ENCODE measurements at regions not wholly inside any gene's neighbourhood (a gene's known extent, or its start where the extent isn't known, plus 50 kb on each side); places are given as distances from the start of the nearest gene placed in this dataset.

DNA sequence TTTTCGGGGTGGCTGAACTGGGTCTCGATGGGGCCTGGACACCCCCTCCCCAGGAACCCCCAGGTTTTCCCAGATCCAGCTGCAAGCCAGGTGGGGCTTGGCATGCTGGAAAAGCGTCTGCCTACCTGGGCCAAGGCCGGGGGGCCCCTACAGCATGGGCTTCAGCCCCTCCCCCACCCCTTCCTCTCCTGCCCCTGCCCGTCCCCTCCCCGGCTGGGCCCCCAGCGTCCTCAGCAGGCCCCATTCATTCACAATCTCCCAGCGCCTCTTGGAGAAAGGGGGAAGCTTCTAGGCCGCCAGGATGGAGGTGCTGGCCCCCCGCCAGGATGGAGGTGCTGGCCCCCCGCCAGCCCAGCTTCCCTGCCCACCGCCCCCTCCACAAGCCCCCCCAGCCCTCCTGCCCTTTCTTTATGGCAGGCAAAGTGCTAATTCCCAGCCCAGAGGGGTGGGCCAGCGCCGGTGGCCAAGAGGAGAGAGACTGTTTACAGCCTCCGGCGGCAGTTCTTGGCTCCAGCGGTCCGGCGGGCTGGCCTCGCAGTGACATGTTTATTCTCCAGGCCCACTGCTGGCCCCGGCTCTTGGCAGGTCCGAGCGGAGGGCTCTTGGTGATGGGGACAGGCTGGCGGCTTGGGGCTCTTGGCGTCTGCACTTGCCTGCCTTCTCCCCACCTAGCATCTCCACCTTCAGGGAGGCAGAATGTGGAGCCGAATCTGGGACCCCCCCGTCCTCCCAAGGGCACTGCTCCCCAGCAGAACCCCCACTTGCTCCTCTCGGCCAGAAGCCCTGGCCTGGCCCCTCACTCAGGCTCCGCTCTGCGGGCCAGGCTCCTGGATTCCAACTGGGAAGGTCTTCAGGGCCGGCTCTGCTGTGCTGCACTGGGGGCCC lies 94.4 kb upstream of the CIBAR2 start:
- peak overlapping the region; percentile 30 for H3K56ac ChIP-seq (ENCODE audit: low read length)
- H2BK5ac ChIP-seq (ENCODE audit: low read length): no peak overlapping the region
- H3K23ac ChIP-seq (ENCODE audit: low read length): no peak overlapping the region
- H3K9ac ChIP-seq (ENCODE audit: low read length): peak overlapping the region; percentile 1
- no peak overlapping the region for H2BK15ac ChIP-seq (replicated peaks; ENCODE audit: low read depth)
- no peak overlapping the region for H3K27ac ChIP-seq (ENCODE audit: low read depth, low read length)
- peak overlapping the region; percentile 30 for H3K18ac ChIP-seq (ENCODE audit: low read length)
- peaks cover 9% of the 10 kb centered on the region for H3K4me1 ChIP-seq (ENCODE audit: control insufficient read depth, low read depth, low read length)
- no peak overlapping the region for H4K8ac ChIP-seq (ENCODE audit: low read depth, low read length)
- no CpG with 5 or more reads among the region's 31 CpGs for WGBS (ENCODE audit: extremely low coverage, insufficient coverage, low lambda C conversion rate)
- peak overlapping the region; percentile 24 for H3K4ac ChIP-seq (ENCODE audit: low read depth, low read length)
- no peaks in the 10 kb centered on the region for H3K27me3 ChIP-seq (ENCODE audit: insufficient read depth, low read length, poor library complexity)
- H3K79me2 ChIP-seq (ENCODE audit: control insufficient read depth, insufficient read depth, low read length): peaks cover 5% of the 10 kb centered on the region
- no peak overlapping the region for H2AK5ac ChIP-seq (ENCODE audit: low read length)
- no peak overlapping the region for H4K5ac ChIP-seq (ENCODE audit: low read length)
- no peak overlapping the region for H3K4me3 ChIP-seq (ENCODE audit: low read length)
- H2BK120ac ChIP-seq (ENCODE audit: low read depth, low read length): no peak overlapping the region
- no peaks in the 10 kb centered on the region for H3K36me3 ChIP-seq (ENCODE audit: control insufficient read depth, insufficient read depth, low read length)
- no peak overlapping the region for H3K4me2 ChIP-seq (ENCODE audit: low read length)
- DNase-seq: no peak
- peaks cover 17% of the 10 kb centered on the region for H3K79me1 ChIP-seq (ENCODE audit: low read length)

DNA sequence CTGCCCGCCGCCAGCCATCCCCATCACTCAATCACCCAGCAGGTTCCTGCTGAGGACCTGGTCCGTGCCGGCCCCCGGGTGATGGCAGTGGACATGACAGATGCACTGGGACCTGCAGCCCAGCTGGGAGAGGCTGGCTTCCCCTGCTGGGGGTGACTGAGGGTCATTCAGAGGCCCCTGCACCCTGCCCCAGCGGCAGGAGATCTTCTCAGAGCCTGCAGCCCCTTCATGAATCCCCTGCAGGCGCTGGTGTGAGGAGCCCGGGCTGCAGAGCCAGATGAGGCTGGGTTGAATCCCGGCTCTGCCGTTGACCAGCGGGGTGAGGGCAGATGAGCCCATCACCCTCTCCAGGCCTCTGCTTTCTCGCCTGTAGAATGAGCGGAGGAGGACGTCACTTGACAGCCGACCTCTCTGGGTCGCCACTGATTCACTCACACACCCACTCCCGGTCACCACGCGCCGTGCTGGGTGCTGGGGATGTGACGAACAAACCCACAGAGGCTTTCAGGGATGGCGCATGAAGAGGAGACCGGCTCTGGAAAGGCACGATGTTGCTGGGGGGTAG lies 95.2 kb upstream of the CIBAR2 start:
- H3K18ac ChIP-seq (ENCODE audit: low read length): no peak overlapping the region
- H2BK5ac ChIP-seq (ENCODE audit: low read length): no peak overlapping the region
- H2BK120ac ChIP-seq (ENCODE audit: low read depth, low read length): no peak overlapping the region
- peak overlapping the region; percentile 32 for H3K56ac ChIP-seq (ENCODE audit: low read length)
- H2AK5ac ChIP-seq (ENCODE audit: low read length): no peak overlapping the region
- no peak overlapping the region for H3K4me2 ChIP-seq (ENCODE audit: low read length)
- DNase-seq: no peak
- no peak overlapping the region for H3K23ac ChIP-seq (ENCODE audit: low read length)
- H4K5ac ChIP-seq (ENCODE audit: low read length): no peak overlapping the region
- H3K4me1 ChIP-seq (ENCODE audit: control insufficient read depth, low read depth, low read length): peaks cover 7% of the 10 kb centered on the region
- no peaks in the 10 kb centered on the region for H3K27me3 ChIP-seq (ENCODE audit: insufficient read depth, low read length, poor library complexity)
- WGBS (ENCODE audit: extremely low coverage, insufficient coverage, low lambda C conversion rate): no CpG with 5 or more reads among the region's 24 CpGs
- no peaks in the 10 kb centered on the region for H3K36me3 ChIP-seq (ENCODE audit: control insufficient read depth, insufficient read depth, low read length)
- no peak overlapping the region for H4K8ac ChIP-seq (ENCODE audit: low read depth, low read length)
- peaks cover 5% of the 10 kb centered on the region for H3K79me2 ChIP-seq (ENCODE audit: control insufficient read depth, insufficient read depth, low read length)
- H3K9ac ChIP-seq (ENCODE audit: low read length): no peak overlapping the region
- H3K79me1 ChIP-seq (ENCODE audit: low read length): peaks cover 17% of the 10 kb centered on the region
- no peak overlapping the region for H3K4me3 ChIP-seq (ENCODE audit: low read length)
- no peak overlapping the region for H3K27ac ChIP-seq (ENCODE audit: low read depth, low read length)
- peak overlapping the region; percentile 24 for H3K4ac ChIP-seq (ENCODE audit: low read depth, low read length)
- no peak overlapping the region for H2BK15ac ChIP-seq (replicated peaks; ENCODE audit: low read depth)

DNA sequence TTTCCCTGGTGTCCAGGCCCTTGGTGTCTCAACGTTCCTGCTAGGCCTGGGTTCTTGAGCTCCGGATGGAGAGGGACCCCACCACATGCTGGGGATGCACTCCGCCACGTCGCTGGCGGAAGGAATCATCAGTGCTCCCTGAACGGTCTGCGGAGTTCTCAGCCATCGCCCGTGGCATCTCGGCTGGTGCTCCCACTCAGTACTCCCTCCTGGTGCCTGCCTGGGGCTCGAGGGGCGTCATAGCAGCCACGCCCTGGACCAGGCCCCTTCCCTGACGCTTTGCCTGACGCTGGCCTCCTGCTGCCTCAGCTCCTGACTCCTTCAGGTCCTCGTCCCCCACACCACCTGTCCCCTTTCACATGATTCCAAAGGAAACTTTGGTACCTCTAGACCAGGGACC lies 95.9 kb upstream of the CIBAR2 start:
- no peak overlapping the region for H3K23ac ChIP-seq (ENCODE audit: low read length)
- no peak overlapping the region for H3K4ac ChIP-seq (ENCODE audit: low read depth, low read length)
- peaks cover 19% of the 10 kb centered on the region for H3K79me1 ChIP-seq (ENCODE audit: low read length)
- no peak overlapping the region for H3K18ac ChIP-seq (ENCODE audit: low read length)
- no peak overlapping the region for H4K5ac ChIP-seq (ENCODE audit: low read length)
- H3K27ac ChIP-seq (ENCODE audit: low read depth, low read length): no peak overlapping the region
- no peak overlapping the region for H2BK5ac ChIP-seq (ENCODE audit: low read length)
- peaks cover 4% of the 10 kb centered on the region for H3K79me2 ChIP-seq (ENCODE audit: control insufficient read depth, insufficient read depth, low read length)
- no peak overlapping the region for H3K9ac ChIP-seq (ENCODE audit: low read length)
- no peaks in the 10 kb centered on the region for H3K27me3 ChIP-seq (ENCODE audit: insufficient read depth, low read length, poor library complexity)
- DNase-seq: no peak
- no peak overlapping the region for H3K4me3 ChIP-seq (ENCODE audit: low read length)
- no CpG with 5 or more reads among the region's 17 CpGs for WGBS (ENCODE audit: extremely low coverage, insufficient coverage, low lambda C conversion rate)
- no peak overlapping the region for H3K4me2 ChIP-seq (ENCODE audit: low read length)
- H2BK15ac ChIP-seq (replicated peaks; ENCODE audit: low read depth): no peak overlapping the region
- no peak overlapping the region for H4K8ac ChIP-seq (ENCODE audit: low read depth, low read length)
- peak overlapping the region; percentile 45 for H2AK5ac ChIP-seq (ENCODE audit: low read length)
- no peak overlapping the region for H2BK120ac ChIP-seq (ENCODE audit: low read depth, low read length)
- peaks cover 5% of the 10 kb centered on the region for H3K4me1 ChIP-seq (ENCODE audit: control insufficient read depth, low read depth, low read length)
- H3K36me3 ChIP-seq (ENCODE audit: control insufficient read depth, insufficient read depth, low read length): no peaks in the 10 kb centered on the region
- no peak overlapping the region for H3K56ac ChIP-seq (ENCODE audit: low read length)

DNA sequence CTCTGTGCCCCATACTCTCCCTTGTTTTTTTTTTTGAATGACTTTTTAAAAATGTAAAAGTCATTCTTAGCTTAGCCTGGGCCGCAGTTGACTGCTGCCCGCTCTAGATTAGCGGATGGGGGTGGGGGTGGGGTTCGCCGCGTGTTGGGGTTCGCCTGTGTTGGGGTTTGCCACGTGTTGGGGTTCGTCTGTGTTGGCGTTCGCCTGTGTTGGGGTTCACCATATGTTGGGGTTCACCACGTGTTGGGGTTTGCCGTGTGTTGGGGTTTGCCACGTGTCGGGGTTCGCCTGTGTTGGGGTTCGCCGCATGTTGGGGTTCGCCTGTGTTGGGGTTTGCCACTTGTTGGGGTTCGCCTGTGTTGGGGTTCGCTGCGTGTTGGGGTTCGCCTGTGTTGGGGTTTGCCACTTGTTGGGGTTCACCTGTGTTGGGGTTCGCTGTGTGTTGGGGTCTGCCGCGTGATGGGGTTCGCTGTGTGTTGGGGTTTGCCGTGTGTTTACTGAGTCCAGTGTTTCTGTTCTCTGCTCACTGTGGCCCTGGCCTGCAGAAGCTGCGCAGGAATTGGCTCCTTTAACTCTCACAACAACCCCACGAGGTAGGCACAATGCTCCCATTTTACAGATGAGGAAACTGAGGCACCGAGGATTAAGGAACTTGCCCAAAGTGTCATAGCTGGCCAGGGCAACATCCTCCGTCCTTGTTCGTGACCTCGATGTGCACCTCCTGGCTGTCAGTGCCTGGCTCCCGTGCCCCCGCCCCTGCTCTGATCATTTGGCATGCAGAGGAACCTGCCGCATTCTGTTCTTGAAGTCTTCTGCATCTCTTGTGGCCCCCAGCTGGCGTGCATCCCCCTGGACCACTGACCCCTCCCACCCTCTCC lies 96.6 kb upstream of the CIBAR2 start:
- no peaks in the 10 kb centered on the region for H3K36me3 ChIP-seq (ENCODE audit: control insufficient read depth, insufficient read depth, low read length)
- no peak overlapping the region for H3K4me2 ChIP-seq (ENCODE audit: low read length)
- no peak overlapping the region for H2AK5ac ChIP-seq (ENCODE audit: low read length)
- H2BK5ac ChIP-seq (ENCODE audit: low read length): no peak overlapping the region
- peaks cover 2% of the 10 kb centered on the region for H3K79me2 ChIP-seq (ENCODE audit: control insufficient read depth, insufficient read depth, low read length)
- no peak overlapping the region for H3K27ac ChIP-seq (ENCODE audit: low read depth, low read length)
- peaks cover 5% of the 10 kb centered on the region for H3K4me1 ChIP-seq (ENCODE audit: control insufficient read depth, low read depth, low read length)
- no peak overlapping the region for H4K8ac ChIP-seq (ENCODE audit: low read depth, low read length)
- H2BK120ac ChIP-seq (ENCODE audit: low read depth, low read length): no peak overlapping the region
- H3K23ac ChIP-seq (ENCODE audit: low read length): no peak overlapping the region
- no peak overlapping the region for H4K5ac ChIP-seq (ENCODE audit: low read length)
- H3K79me1 ChIP-seq (ENCODE audit: low read length): peaks cover 17% of the 10 kb centered on the region
- H2BK15ac ChIP-seq (replicated peaks; ENCODE audit: low read depth): no peak overlapping the region
- H3K18ac ChIP-seq (ENCODE audit: low read length): no peak overlapping the region
- no peak for DNase-seq
- H3K9ac ChIP-seq (ENCODE audit: low read length): no peak overlapping the region
- H3K27me3 ChIP-seq (ENCODE audit: insufficient read depth, low read length, poor library complexity): no peaks in the 10 kb centered on the region
- H3K4ac ChIP-seq (ENCODE audit: low read depth, low read length): no peak overlapping the region
- H3K56ac ChIP-seq (ENCODE audit: low read length): no peak overlapping the region
- no CpG with 5 or more reads among the region's 38 CpGs for WGBS (ENCODE audit: extremely low coverage, insufficient coverage, low lambda C conversion rate)
- H3K4me3 ChIP-seq (ENCODE audit: low read length): no peak overlapping the region

DNA sequence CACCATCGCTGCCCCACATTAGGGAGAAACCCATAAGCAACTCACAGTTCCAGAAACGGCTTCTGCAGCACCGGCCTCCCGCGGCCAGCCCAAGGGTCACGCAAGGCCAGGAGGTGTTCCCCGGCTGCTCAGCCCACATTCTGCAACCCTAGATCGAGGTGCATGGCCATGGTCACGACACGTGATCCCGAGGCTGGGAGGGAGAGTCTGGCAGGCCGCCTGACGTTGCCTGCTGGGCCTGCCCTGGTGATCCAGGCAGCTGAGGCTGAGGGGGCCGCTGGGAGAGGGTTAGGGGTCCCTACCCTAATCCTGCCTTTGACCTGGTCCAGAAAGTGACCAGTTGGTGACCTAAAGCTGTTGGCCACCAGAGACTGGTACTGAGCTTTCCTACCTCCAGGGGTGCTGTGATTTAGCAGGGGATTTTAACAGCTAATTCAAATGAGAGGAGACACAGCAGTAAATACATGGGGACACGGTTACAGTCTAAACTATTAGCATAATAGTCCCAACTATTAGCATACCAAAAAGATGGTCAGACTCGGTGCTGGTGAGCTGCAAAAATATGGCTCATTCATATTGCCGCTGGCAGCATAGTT lies 97.4 kb upstream of the CIBAR2 start:
- no peak overlapping the region for H3K4me3 ChIP-seq (ENCODE audit: low read length)
- no peak overlapping the region for H3K4me2 ChIP-seq (ENCODE audit: low read length)
- DNase-seq: no peak
- no peaks in the 10 kb centered on the region for H3K36me3 ChIP-seq (ENCODE audit: control insufficient read depth, insufficient read depth, low read length)
- H2AK5ac ChIP-seq (ENCODE audit: low read length): no peak overlapping the region
- H3K23ac ChIP-seq (ENCODE audit: low read length): no peak overlapping the region
- H3K4me1 ChIP-seq (ENCODE audit: control insufficient read depth, low read depth, low read length): peaks cover 5% of the 10 kb centered on the region
- no peak overlapping the region for H3K56ac ChIP-seq (ENCODE audit: low read length)
- peaks cover 2% of the 10 kb centered on the region for H3K79me2 ChIP-seq (ENCODE audit: control insufficient read depth, insufficient read depth, low read length)
- no peak overlapping the region for H2BK5ac ChIP-seq (ENCODE audit: low read length)
- H3K27ac ChIP-seq (ENCODE audit: low read depth, low read length): no peak overlapping the region
- no peak overlapping the region for H4K5ac ChIP-seq (ENCODE audit: low read length)
- H2BK120ac ChIP-seq (ENCODE audit: low read depth, low read length): no peak overlapping the region
- no CpG with 5 or more reads among the region's 17 CpGs for WGBS (ENCODE audit: extremely low coverage, insufficient coverage, low lambda C conversion rate)
- no peak overlapping the region for H3K18ac ChIP-seq (ENCODE audit: low read length)
- peaks cover 17% of the 10 kb centered on the region for H3K79me1 ChIP-seq (ENCODE audit: low read length)
- H3K4ac ChIP-seq (ENCODE audit: low read depth, low read length): no peak overlapping the region
- no peak overlapping the region for H2BK15ac ChIP-seq (replicated peaks; ENCODE audit: low read depth)
- H3K9ac ChIP-seq (ENCODE audit: low read length): no peak overlapping the region
- H3K27me3 ChIP-seq (ENCODE audit: insufficient read depth, low read length, poor library complexity): no peaks in the 10 kb centered on the region
- H4K8ac ChIP-seq (ENCODE audit: low read depth, low read length): no peak overlapping the region

All from mesendoderm (in vitro differentiated cells).